Mesenchymal stem cell (in vitro differentiated cells and primary cell): ENCODE measurements at regions not wholly inside any gene's neighbourhood (a gene's known extent, or its start where the extent isn't known, plus 50 kb on each side); places are given as distances from the start of the nearest gene placed in this dataset.
A peak's percentile ranks its signal among the peaks of the same experiment; 100 is the strongest.

Experiments
- DNase-seq: peaks from one replicate; pipeline ENCODE4 v3.0.0-alpha.2; 2013
- H2AFZ ChIP-seq: one replicate; pipeline ENCODE4 v1.6.1; 2013; ENCODE audit warnings: low read depth, mild to moderate bottlenecking, control low read depth, inconsistent platforms, low read length, moderate library complexity
- H2AK5ac ChIP-seq: 2 replicates; pipeline ENCODE4 v1.6.1; 2013; ENCODE audit warnings: low read length, moderate library complexity, mild to moderate bottlenecking, inconsistent platforms; ENCODE audit not compliant: severe bottlenecking
- H2BK120ac ChIP-seq: one replicate; pipeline ENCODE4 v1.6.1; 2013; ENCODE audit warnings: low read depth, mild to moderate bottlenecking, inconsistent platforms, low read length, moderate library complexity
- H2BK12ac ChIP-seq, 2 experiments: one replicate each; pipeline ENCODE4 v1.6.1; 2013; ENCODE audit warnings: inconsistent platforms in 2 of 2, low read length in 2 of 2, mild to moderate bottlenecking in 2 of 2, moderate library complexity in 2 of 2, control low read depth in 1 of 2
- H2BK15ac ChIP-seq: one replicate; pipeline ENCODE4 v1.6.1; 2013; ENCODE audit warnings: mild to moderate bottlenecking, low read depth, inconsistent platforms; ENCODE audit not compliant: poor library complexity, severe bottlenecking
- H2BK5ac ChIP-seq: 2 replicates; pipeline ENCODE4 v1.6.1; 2013; ENCODE audit warnings: low read depth, mild to moderate bottlenecking, low read length, control low read depth, inconsistent platforms; ENCODE audit not compliant: poor library complexity, severe bottlenecking
- H3K14ac ChIP-seq, 2 experiments: one replicate each; pipeline ENCODE4 v1.6.1; 2013; ENCODE audit warnings: inconsistent platforms in 2 of 2, low read length in 2 of 2, control low read depth in 1 of 2, mild to moderate bottlenecking in 1 of 2, moderate library complexity in 1 of 2
- H3K18ac ChIP-seq, 2 experiments: one replicate each; pipeline ENCODE4 v1.6.1; 2013; ENCODE audit warnings: inconsistent platforms in 2 of 2, low read length in 2 of 2, control low read depth in 1 of 2, low read depth in 1 of 2, mild to moderate bottlenecking in 1 of 2
- H3K23ac ChIP-seq, 2 experiments: one replicate each; pipeline ENCODE4 v1.6.1; 2013; ENCODE audit warnings: inconsistent platforms in 2 of 2, low read length in 2 of 2, mild to moderate bottlenecking in 2 of 2, moderate library complexity in 2 of 2, control low read depth in 1 of 2
- H3K27ac ChIP-seq: 2 replicates; pipeline ENCODE4 v1.5.1; 2013; ENCODE audit warnings: mild to moderate bottlenecking, moderate library complexity, low read length, control low read depth, inconsistent platforms; ENCODE audit not compliant: poor library complexity, severe bottlenecking
- H3K27me3 ChIP-seq, 2 experiments: 2 replicates each; pipeline versions ENCODE4 v1.6.1 to v1.7.0; 2013; ENCODE audit warnings: low read length in 2 of 2, mild to moderate bottlenecking in 2 of 2, moderate library complexity in 2 of 2, control low read depth in 1 of 2, inconsistent platforms in 1 of 2; ENCODE audit not compliant: control insufficient read depth in 1 of 2, insufficient read depth in 1 of 2
- H3K36me3 ChIP-seq, 2 experiments: 2 replicates each; pipeline versions ENCODE4 v1.6.1 to v1.7.0; 2013; ENCODE audit warnings: low read length in 2 of 2, control low read depth in 1 of 2, inconsistent platforms in 1 of 2, low read depth in 1 of 2, mild to moderate bottlenecking in 1 of 2; ENCODE audit not compliant: insufficient read depth in 2 of 2, control insufficient read depth in 1 of 2
- H3K4ac ChIP-seq, 2 experiments: one replicate each; pipeline ENCODE4 v1.6.1; 2013; ENCODE audit warnings: inconsistent platforms in 2 of 2, low read length in 2 of 2, mild to moderate bottlenecking in 2 of 2, moderate library complexity in 2 of 2, control low read depth in 1 of 2, low read depth in 1 of 2
- H3K4me1 ChIP-seq: 2 replicates; pipeline ENCODE4 v1.6.1; 2013; ENCODE audit warnings: low read depth, low read length, control low read depth; ENCODE audit not compliant: control insufficient read depth, insufficient read depth
- H3K4me2 ChIP-seq: 2 replicates; pipeline ENCODE4 v1.6.1; 2013; ENCODE audit warnings: low read length, mild to moderate bottlenecking, inconsistent platforms; ENCODE audit not compliant: poor library complexity, severe bottlenecking
- H3K4me3 ChIP-seq, 2 experiments: 2 replicates each; pipeline versions ENCODE4 v1.5.1 to v1.7.0; 2013; ENCODE audit warnings: low read length in 2 of 2, mild to moderate bottlenecking in 2 of 2, control low read depth in 1 of 2, low read depth in 1 of 2; ENCODE audit not compliant: insufficient read depth in 1 of 2
- H3K79me1 ChIP-seq: replicated peaks from 2 replicates; pipeline ENCODE4 v1.6.1; 2013; ENCODE audit warnings: mild to moderate bottlenecking, control low read depth, low read length, inconsistent platforms; ENCODE audit not compliant: poor library complexity, severe bottlenecking
- H3K9ac ChIP-seq: 2 replicates; pipeline ENCODE4 v1.7.0; 2013; ENCODE audit warnings: mild to moderate bottlenecking, low read length, moderate library complexity
- H3K9me3 ChIP-seq: 2 replicates; pipeline ENCODE4 v1.7.0; 2013; ENCODE audit warnings: mild to moderate bottlenecking, low read length; ENCODE audit not compliant: control insufficient read depth
- H4K8ac ChIP-seq: one replicate; pipeline ENCODE4 v1.6.1; 2013; ENCODE audit warnings: inconsistent platforms, mild to moderate bottlenecking, low read length, moderate library complexity
- H4K91ac ChIP-seq: one replicate; pipeline ENCODE4 v1.6.1; 2013; ENCODE audit warnings: mild to moderate bottlenecking, low read length, inconsistent platforms
- WGBS: methylation state at CpG from one replicate; pipeline ENCODE4 v1.1.7; 2013; ENCODE audit warnings: mixed read lengths; 5-methylcytosine and 5-hydroxymethylcytosine counted together

DNA sequence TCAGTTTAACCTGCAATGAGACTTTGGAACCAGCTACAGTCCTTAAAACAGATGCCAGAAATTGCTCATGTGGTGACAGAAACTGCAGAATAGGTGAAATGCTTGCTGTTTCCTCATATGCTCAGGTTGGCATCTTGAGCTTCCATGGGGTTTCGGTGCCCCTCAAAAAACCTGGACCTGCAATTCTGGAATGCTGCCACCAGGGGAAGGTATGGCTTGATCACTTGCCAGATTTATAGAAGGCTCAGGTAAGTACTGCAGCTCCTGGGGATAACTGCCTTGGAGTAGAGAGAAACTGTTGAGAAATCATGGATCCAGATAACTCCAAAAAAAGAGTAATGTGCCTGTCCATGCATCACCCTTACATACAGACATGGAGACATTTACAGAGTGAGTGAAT is 113.0 kb downstream of the CTTN start:
- no peak overlapping the region for H2BK120ac ChIP-seq
- no peak overlapping the region for H4K8ac ChIP-seq
- H3K4me3 ChIP-seq = no peak overlapping the region
- no peak overlapping the region for H2BK5ac ChIP-seq
- no peaks in the 10 kb centered on the region for H3K4me1 ChIP-seq
- no peaks in the 10 kb centered on the region for H3K79me1 ChIP-seq
- no peak overlapping the region for H2BK15ac ChIP-seq
- no peak overlapping the region for H2AFZ ChIP-seq
- 75% methylated on average over 1 of the region's 1 CpG for WGBS
- no peak overlapping the region for H3K18ac ChIP-seq
- no peak overlapping the region for H3K23ac ChIP-seq
- H3K36me3 ChIP-seq = no peaks in the 10 kb centered on the region
- peaks cover 10 to 11% of the 10 kb centered on the region in 2 experiments for H3K27me3 ChIP-seq
- no peak overlapping the region for H3K4ac ChIP-seq
- peaks cover 23% of the 10 kb centered on the region for H3K9me3 ChIP-seq
- no peak overlapping the region for H3K4me2 ChIP-seq
- H2BK12ac ChIP-seq = no peak overlapping the region
- H3K27ac ChIP-seq = no peak overlapping the region
- no peak overlapping the region for H2AK5ac ChIP-seq
- H3K9ac ChIP-seq = no peak overlapping the region
- no peak overlapping the region for H4K91ac ChIP-seq
- no peak overlapping the region for H3K14ac ChIP-seq
- DNase-seq = no peak

GRCh38 chr11:70512716-70513115 is 114.4 kb downstream of the CTTN start:
- Histone ChIP-seq H4K8ac (no peak overlapping the region), H3K79me1 (no peaks in the 10 kb centered on the region), H3K18ac (no peak overlapping the region), H3K4ac (no peak overlapping the region), H4K91ac (no peak overlapping the region), H3K9ac (no peak overlapping the region), H2AFZ (no peak overlapping the region), H2AK5ac (no peak overlapping the region), H3K23ac (no peak overlapping the region), H3K14ac (no peak overlapping the region), H3K36me3 (no peaks in the 10 kb centered on the region), H3K4me1 (no peaks in the 10 kb centered on the region), H2BK12ac (no peak overlapping the region), H2BK15ac (no peak overlapping the region), H3K4me3 (no peak overlapping the region), H3K4me2 (no peak overlapping the region), H3K27ac (no peak overlapping the region), H2BK5ac (no peak overlapping the region), H3K27me3 (peaks cover 10 to 19% of the 10 kb centered on the region in 2 experiments), H3K9me3 (peaks cover 23% of the 10 kb centered on the region), H2BK120ac (no peak overlapping the region)
- no peak for DNase-seq

DNA sequence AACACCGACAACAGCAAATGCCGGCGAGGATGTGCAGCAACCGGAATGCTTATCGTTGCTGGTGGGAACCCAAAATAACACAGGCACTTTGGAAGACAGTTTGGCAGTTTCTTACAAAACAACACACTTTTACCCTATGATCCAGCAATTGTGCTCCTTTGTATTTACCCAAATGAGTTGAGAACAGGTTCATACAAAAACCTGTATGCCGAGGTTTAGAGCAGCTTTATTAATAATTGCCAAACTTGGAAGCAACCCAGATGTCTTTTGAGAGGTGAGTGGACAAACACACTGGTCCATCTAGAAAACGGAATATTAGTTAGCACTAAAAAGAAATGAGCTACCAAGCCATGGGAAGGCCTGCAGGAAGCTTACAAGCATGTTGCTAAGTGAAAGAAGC is 118.9 kb downstream of the CTTN start:
- no peak overlapping the region for H3K4me3 ChIP-seq
- H3K4me1 ChIP-seq = peaks cover 4% of the 10 kb centered on the region
- H4K91ac ChIP-seq = no peak overlapping the region
- H2BK15ac ChIP-seq = no peak overlapping the region
- H3K4me2 ChIP-seq = no peak overlapping the region
- no peak overlapping the region for H2AK5ac ChIP-seq
- H3K79me1 ChIP-seq = no peaks in the 10 kb centered on the region
- no peak overlapping the region for H3K23ac ChIP-seq
- 90% methylated on average over 7 of the region's 7 CpGs for WGBS
- no peak overlapping the region for H4K8ac ChIP-seq
- no peak overlapping the region for H3K4ac ChIP-seq
- no peak overlapping the region for H2BK12ac ChIP-seq
- peaks cover 9 to 26% of the 10 kb centered on the region in 2 experiments for H3K27me3 ChIP-seq
- H3K18ac ChIP-seq = no peak overlapping the region
- no peak overlapping the region for H3K9ac ChIP-seq
- H2BK120ac ChIP-seq = no peak overlapping the region
- DNase-seq = no peak
- H2AFZ ChIP-seq = no peak overlapping the region
- H3K36me3 ChIP-seq = no peaks in the 10 kb centered on the region
- H3K14ac ChIP-seq = no peak overlapping the region
- no peak overlapping the region for H2BK5ac ChIP-seq
- H3K9me3 ChIP-seq = peaks cover 16% of the 10 kb centered on the region
- no peak overlapping the region for H3K27ac ChIP-seq

GRCh38 chr11:70517988-70518907 is 119.9 kb downstream of the CTTN start:
- Histone ChIP-seq H3K36me3 (no peaks in the 10 kb centered on the region), H3K4me2 (no peak overlapping the region), H3K27me3 (peaks cover 19 to 33% of the 10 kb centered on the region in 2 experiments), H3K4me1 (peaks cover 11% of the 10 kb centered on the region), H2BK5ac (no peak overlapping the region), H3K14ac (no peak overlapping the region), H2AK5ac (no peak overlapping the region), H3K18ac (no peak overlapping the region), H3K4ac (no peak overlapping the region), H2AFZ (no peak overlapping the region), H3K79me1 (no peaks in the 10 kb centered on the region), H2BK15ac (no peak overlapping the region), H3K23ac (no peak overlapping the region), H3K9ac (peak overlapping the region; percentile 65), H2BK12ac (no peak overlapping the region), H3K27ac (no peak overlapping the region), H3K4me3 (no peak overlapping the region), H4K91ac (no peak overlapping the region), H2BK120ac (no peak overlapping the region), H4K8ac (no peak overlapping the region), H3K9me3 (peaks cover 5% of the 10 kb centered on the region)
- DNase-seq = peak; percentile 84
- 80% methylated on average over 22 of the region's 22 CpGs for WGBS
